Endothelial cell of umbilical vein (primary cell): ENCODE measurements at regions not wholly inside any gene's neighbourhood (a gene's known extent, or its start where the extent isn't known, plus 50 kb on each side); places are given as distances from the start of the nearest gene placed in this dataset.

Experiments
- BruUV-seq: library from RNA; stranded (reverse); fragments of 400-500 nt; replicated peaks from 2 replicates; lab custom pipeline; 2021; lab: Mats Ljungman, UMichigan
- CTCF ChIA-PET: fragments of 300-600, 350-600 bp; sonication (Branson Sonifier 250); formaldehyde crosslinking; loops from one replicate; lab custom pipeline; 2021; ENCODE audit warnings: antibody characterized with exemption, inconsistent platforms; lab: Charles Lee
- POLR2A ChIA-PET: fragments of 300-600, 350-600 bp; sonication (Branson Sonifier 250); formaldehyde crosslinking; loops from one replicate; lab custom pipeline; 2021; ENCODE audit warnings: antibody characterized with exemption, inconsistent platforms; lab: Charles Lee
- DNase-seq: peaks from one replicate; pipeline ENCODE4 v3.0.0-alpha.2; 2011; ENCODE audit warnings: low read depth, low spot score
- FAIRE-seq: peaks from 2 replicates; lab custom pipeline; 2011; peaks lifted over from hg19 to GRCh38; lab: Jason Lieb, UNC
- H2AFZ ChIP-seq: 2 replicates; pipeline ENCODE4 v1.6.0; 2012; ENCODE audit warnings: low read depth, low read length, control low read depth, inconsistent platforms
- H3K27ac ChIP-seq: 2 replicates; pipeline ENCODE4 v1.5.1; 2011; ENCODE audit warnings: low read depth, mild to moderate bottlenecking, control low read depth, low read length, moderate library complexity; ENCODE audit not compliant: insufficient read depth
- H3K27me3 ChIP-seq, 2 experiments: 2 replicates each; pipeline versions ENCODE4 v1.6.0 to v1.6.1; 2011; ENCODE audit warnings: low read length in 2 of 2, mixed read lengths in 1 of 2; ENCODE audit not compliant: control insufficient read depth in 2 of 2, insufficient read depth in 2 of 2
- H3K36me3 ChIP-seq, 2 experiments: 2 replicates in 1 of 2; 3 replicates in 1 of 2; pipeline ENCODE4 v1.5.1; 2011; ENCODE audit warnings: low read length in 2 of 2, mild to moderate bottlenecking in 1 of 2, moderate library complexity in 1 of 2; ENCODE audit not compliant: control insufficient read depth in 2 of 2, insufficient read depth in 2 of 2; ENCODE audit errors: extremely low read depth in 1 of 2
- H3K4me1 ChIP-seq: 3 replicates; pipeline ENCODE4 v1.5.1; 2011; ENCODE audit warnings: mild to moderate bottlenecking, low read length; ENCODE audit not compliant: control insufficient read depth, insufficient read depth; ENCODE audit errors: extremely low read depth
- H3K4me2 ChIP-seq: 2 replicates; pipeline ENCODE4 v1.6.1; 2011; ENCODE audit warnings: low read length, control low read depth, mixed read lengths; ENCODE audit not compliant: insufficient read depth
- H3K4me3 ChIP-seq, 3 experiments: fragments of 200-600 bp in 1 of 3; sonication (generic), shearing (Covaris generic) in 1 of 3; replicated peaks in 1 of 3; 2 replicates each; pipeline ENCODE4 v1.5.1; 2011 to 2016; ENCODE audit warnings: control low read depth in 3 of 3, low read length in 3 of 3, mild to moderate bottlenecking in 2 of 3, inconsistent platforms in 1 of 3, low read depth in 1 of 3, moderate library complexity in 1 of 3; ENCODE audit not compliant: insufficient read depth in 1 of 3
- H3K79me2 ChIP-seq: 2 replicates; pipeline ENCODE4 v1.6.0; 2012; ENCODE audit warnings: low read length, inconsistent platforms; ENCODE audit not compliant: control insufficient read depth, insufficient read depth
- H3K9ac ChIP-seq: replicated peaks from 2 replicates; pipeline ENCODE3; 2011; ENCODE audit warnings: low read length, control low read depth; ENCODE audit not compliant: insufficient read depth; ENCODE audit errors: extremely low read depth
- H3K9me1 ChIP-seq: replicated peaks from 3 replicates; pipeline ENCODE4 v1.6.0; 2011; ENCODE audit warnings: mild to moderate bottlenecking, low read length; ENCODE audit not compliant: control insufficient read depth, insufficient read depth; ENCODE audit errors: extremely low read depth
- H3K9me3 ChIP-seq: replicated peaks from 2 replicates; pipeline ENCODE4 v1.5.1; 2012; ENCODE audit warnings: low read length, inconsistent platforms; ENCODE audit not compliant: control insufficient read depth, insufficient read depth
- H4K20me1 ChIP-seq: replicated peaks from 2 replicates; pipeline ENCODE3; 2011; ENCODE audit warnings: mild to moderate bottlenecking, low read length; ENCODE audit not compliant: control insufficient read depth, insufficient read depth; ENCODE audit errors: extremely low read depth
- CTCF ChIP-seq, 2 donors: IDR thresholded peaks; 1 replicate in 1 of 2; 2 replicates in 1 of 2; pipeline ENCODE4 v1.5.1; 2011; ENCODE audit warnings: low read length in 2 of 2, mild to moderate bottlenecking in 2 of 2, moderate library complexity in 2 of 2, control low read depth in 1 of 2, inconsistent platforms in 1 of 2, low read depth in 1 of 2; ENCODE audit not compliant: insufficient read depth in 1 of 2; ENCODE audit errors: extremely low read depth in 1 of 2
- EZH2 ChIP-seq: IDR thresholded peaks from 2 replicates; pipeline ENCODE4 v1.6.1; 2012; ENCODE audit warnings: borderline replicate concordance, low read depth, mild to moderate bottlenecking, moderate library complexity, low read length, inconsistent platforms; ENCODE audit not compliant: severe bottlenecking
- FOS ChIP-seq: IDR thresholded peaks from 2 replicates; pipeline ENCODE4 v1.6.1; 2011; ENCODE audit warnings: mild to moderate bottlenecking, low read length, moderate library complexity, borderline replicate concordance; ENCODE audit not compliant: insufficient read depth
- GATA2 ChIP-seq: IDR thresholded peaks from 2 replicates; pipeline ENCODE4 v1.7.0; 2011; ENCODE audit warnings: low read depth, mild to moderate bottlenecking, moderate library complexity, mixed read lengths, low read length; ENCODE audit not compliant: insufficient read length, insufficient read depth
- JUN ChIP-seq: IDR thresholded peaks from 2 replicates; pipeline ENCODE4 v1.6.1; 2011; ENCODE audit warnings: borderline replicate concordance, low read depth; ENCODE audit not compliant: insufficient read length, insufficient read depth
- MAX ChIP-seq: IDR thresholded peaks from 2 replicates; pipeline ENCODE4 v1.6.1; 2011; ENCODE audit not compliant: insufficient read depth, insufficient read length
- MYC ChIP-seq: IDR thresholded peaks from one replicate; pipeline ENCODE4 v1.6.1; 2011; ENCODE audit warnings: mild to moderate bottlenecking, low read depth, low read length
- POLR2AphosphoS5 ChIP-seq: IDR thresholded peaks from 2 replicates; pipeline ENCODE4 v1.6.1; 2012; ENCODE audit warnings: low read depth, mild to moderate bottlenecking, control low read depth, low read length, moderate library complexity; ENCODE audit not compliant: insufficient read depth
- dilution Hi-C: fragments of 300-500 bp; cut with MboI; formaldehyde crosslinking; loops from one replicate; pipeline ENCODE4 v1.15.0; 2019; ENCODE audit warnings: low sequenced_read_pairs; ENCODE audit not compliant: extremely low pct_ligation_motif_present
- intact Hi-C: fragments of 100-400 bp; cut with micrococcal nuclease; formaldehyde crosslinking; loops from one replicate; pipeline ENCODE4 v1.10.0; 2022

- Histone ChIP-seq H4K20me1 (no peaks in the 10 kb centered on the region), H3K36me3 (no peaks in the 10 kb centered on the region), H3K9ac (no peak overlapping the region), H3K4me1 (no peaks in the 10 kb centered on the region), H3K4me2 (no peak overlapping the region), H3K9me1 (no peaks in the 10 kb centered on the region), H2AFZ (no peak overlapping the region), H3K27ac (no peak overlapping the region), H3K79me2 (no peaks in the 10 kb centered on the region), H3K9me3 (no peaks in the 10 kb centered on the region), H3K27me3 (no peaks in the 10 kb centered on the region), H3K4me3 (no peak overlapping the region)
- POLR2A ChIA-PET, result no interaction called here
- no TSS peak for BruUV-seq
- intact Hi-C loops (no loop called here), dilution Hi-C loops (no loop called here)
- no peak for TF ChIP-seq MAX
- TF ChIP-seq EZH2, result no peak
- TF ChIP-seq GATA2, result no peak
- TF ChIP-seq JUN, result no peak
- no peak for TF ChIP-seq CTCF (IDR thresholded peaks at IDR 0.05; ENCODE audit: extremely low read depth in 1 of 2, insufficient read depth in 1 of 2, low read depth in 1 of 2, low read length in 2 of 2)
- TF ChIP-seq MYC, result no peak
- no peak for TF ChIP-seq FOS
- no peak for TF ChIP-seq POLR2AphosphoS5
- CTCF ChIA-PET, result no interaction called here
- DNase-seq, result no peak
- no peak for FAIRE-seq
Measured at GRCh38 chrX:36534900-36535299, 473.3 kb upstream of the FAM47C start.
